CD8-positive, alpha-beta memory T cell (primary cell): ENCODE measurements at regions not wholly inside any gene's neighbourhood (a gene's known extent, or its start where the extent isn't known, plus 50 kb on each side); places are given as distances from the start of the nearest gene placed in this dataset.

Experiments used
- CTCF ChIA-PET: fragments of 350-600 bp; sonication (Branson Sonifier 250); formaldehyde crosslinking; loops from one replicate; lab custom pipeline; 2021; ENCODE audit warnings: antibody characterized with exemption; lab: Charles Lee
- POLR2A ChIA-PET: fragments of 350-600 bp; sonication (Branson Sonifier 250); formaldehyde crosslinking; loops from one replicate; lab custom pipeline; 2021; ENCODE audit warnings: antibody characterized with exemption; lab: Charles Lee
- DNase-seq, 5 donors: peaks; one replicate each; pipeline versions ENCODE4 v3.0.0 to v3.0.0-alpha.2; 2020 to 2022; ENCODE audit warnings: mixed read lengths in 1 of 5
- H3K27ac ChIP-seq: one replicate; pipeline ENCODE4 v1.7.0; 2013; ENCODE audit warnings: low read depth, mild to moderate bottlenecking, low read length, moderate library complexity
- H3K27me3 ChIP-seq: 2 replicates; pipeline ENCODE4 v1.7.0; 2013; ENCODE audit warnings: low read length, mild to moderate bottlenecking; ENCODE audit not compliant: insufficient read depth, poor library complexity, severe bottlenecking
- H3K36me3 ChIP-seq: 2 replicates; pipeline ENCODE4 v1.7.0; 2013; ENCODE audit warnings: mild to moderate bottlenecking, low read length, moderate library complexity; ENCODE audit not compliant: insufficient read depth
- H3K4me1 ChIP-seq: 2 replicates; pipeline ENCODE4 v1.7.0; 2013; ENCODE audit warnings: mild to moderate bottlenecking, low read length, moderate library complexity; ENCODE audit not compliant: insufficient read depth
- H3K4me3 ChIP-seq: 2 replicates; pipeline ENCODE4 v1.7.0; 2013; ENCODE audit warnings: mild to moderate bottlenecking, low read length
- H3K9me3 ChIP-seq: 2 replicates; pipeline ENCODE4 v1.7.0; 2013; ENCODE audit warnings: mild to moderate bottlenecking, low read length
- H3K27ac Mint-ChIP-seq, 8 donors: one replicate each; pipeline ENCODE4 v1.8.0; 2020 to 2021; ENCODE audit warnings: mixed read lengths in 8 of 8, mild to moderate bottlenecking in 6 of 8, inconsistent platforms in 3 of 8, moderate library complexity in 3 of 8
- H3K27me3 Mint-ChIP-seq, 2 donors: one replicate each; pipeline ENCODE4 v1.8.0; 2020 to 2021; ENCODE audit warnings: mixed read lengths in 2 of 2, mild to moderate bottlenecking in 1 of 2, moderate library complexity in 1 of 2
- H3K36me3 Mint-ChIP-seq, 3 donors: one replicate each; pipeline ENCODE4 v1.8.0; 2020 to 2021; ENCODE audit warnings: mixed read lengths in 3 of 3, inconsistent platforms in 1 of 3, mild to moderate bottlenecking in 1 of 3
- H3K4me1 Mint-ChIP-seq, 3 donors: one replicate each; pipeline ENCODE4 v1.8.0; 2020 to 2021; ENCODE audit warnings: mixed read lengths in 3 of 3, inconsistent platforms in 1 of 3, mild to moderate bottlenecking in 1 of 3
- H3K4me3 Mint-ChIP-seq, 7 donors: one replicate each; pipeline ENCODE4 v1.8.0; 2020 to 2021; ENCODE audit warnings: mixed read lengths in 7 of 7, mild to moderate bottlenecking in 6 of 7, moderate library complexity in 4 of 7, inconsistent platforms in 2 of 7
- H3K9me3 Mint-ChIP-seq, 5 donors: one replicate each; pipeline ENCODE4 v1.8.0; 2020 to 2022; ENCODE audit warnings: mixed read lengths in 5 of 5, mild to moderate bottlenecking in 3 of 5, moderate library complexity in 2 of 5, inconsistent platforms in 1 of 5

GRCh38 chr2:5401115-5401657 is 291.0 kb upstream of the SOX11 start:
- H3K27ac ChIP-seq: no peak overlapping the region
- Mint-ChIP-seq H3K36me3 (no peaks in the 10 kb centered on the region), H3K4me1 (no peaks in the 10 kb centered on the region), H3K4me3 (no peak overlapping the region), H3K9me3 (peaks cover 0 to 10% (median 3%) of the 10 kb centered on the region in 5 donors), H3K27ac (no peak overlapping the region), H3K27me3 (no peaks in the 10 kb centered on the region)
- no peaks in the 10 kb centered on the region for H3K9me3 ChIP-seq
- no peak for DNase-seq
- ChIA-PET POLR2A (no interaction called here), CTCF (no interaction called here)
- H3K27me3 ChIP-seq: no peaks in the 10 kb centered on the region
- no peaks in the 10 kb centered on the region for H3K4me1 ChIP-seq
- H3K4me3 ChIP-seq: no peak overlapping the region
- H3K36me3 ChIP-seq: no peaks in the 10 kb centered on the region

- peaks cover 0 to 6% (median 5%) of the 10 kb centered on the region in 5 donors for H3K9me3 Mint-ChIP-seq
- H3K27ac ChIP-seq: no peak overlapping the region
- DNase-seq: no peak
- no peak overlapping the region for H3K27ac Mint-ChIP-seq
- ChIA-PET POLR2A (no interaction called here), CTCF (no interaction called here)
- H3K4me3 Mint-ChIP-seq: no peak overlapping the region
- H3K4me3 ChIP-seq: no peak overlapping the region
- H3K4me1 Mint-ChIP-seq: no peaks in the 10 kb centered on the region
- no peaks in the 10 kb centered on the region for H3K36me3 Mint-ChIP-seq
- no peaks in the 10 kb centered on the region for H3K9me3 ChIP-seq
- no peaks in the 10 kb centered on the region for H3K27me3 ChIP-seq
- no peaks in the 10 kb centered on the region for H3K27me3 Mint-ChIP-seq
- H3K4me1 ChIP-seq: no peaks in the 10 kb centered on the region
- H3K36me3 ChIP-seq: no peaks in the 10 kb centered on the region
Observed at GRCh38 chr2:5403392-5403791, 288.8 kb upstream of the SOX11 start.

- H3K9me3 ChIP-seq: no peaks in the 10 kb centered on the region
- H3K4me3 ChIP-seq: no peak overlapping the region
- H3K36me3 Mint-ChIP-seq: no peaks in the 10 kb centered on the region
- H3K36me3 ChIP-seq: no peaks in the 10 kb centered on the region
- ChIA-PET CTCF (interaction anchor here (1.1 kb wide), 1 partner anchor 14 kb away, joined by 3 read pairs; no protein-coding TSS in a partner anchor), POLR2A (no interaction called here)
- H3K4me1 ChIP-seq: no peaks in the 10 kb centered on the region
- no peak overlapping the region for H3K27ac ChIP-seq
- H3K9me3 Mint-ChIP-seq: peaks cover 0 to 7% (median 2%) of the 10 kb centered on the region in 5 donors
- H3K27me3 ChIP-seq: no peaks in the 10 kb centered on the region
- H3K27ac Mint-ChIP-seq: no peak overlapping the region
- H3K27me3 Mint-ChIP-seq: peaks cover 0 to 2% of the 10 kb centered on the region in 2 donors
- no peak overlapping the region for H3K4me3 Mint-ChIP-seq
- DNase-seq: no peak
- no peaks in the 10 kb centered on the region for H3K4me1 Mint-ChIP-seq
Observed at GRCh38 chr2:5409898-5410381, 282.2 kb upstream of the SOX11 start.

GRCh38 chr2:5410991-5411700 is 281.0 kb upstream of the SOX11 start:
- no peak overlapping the region for H3K27ac ChIP-seq
- no peaks in the 10 kb centered on the region for H3K36me3 ChIP-seq
- no peaks in the 10 kb centered on the region for H3K36me3 Mint-ChIP-seq
- H3K4me3 Mint-ChIP-seq: no peak overlapping the region
- peaks cover 0 to 5% (median 2%) of the 10 kb centered on the region in 5 donors for H3K9me3 Mint-ChIP-seq
- H3K4me3 ChIP-seq: no peak overlapping the region
- no peak for DNase-seq
- no peaks in the 10 kb centered on the region for H3K4me1 Mint-ChIP-seq
- H3K9me3 ChIP-seq: no peaks in the 10 kb centered on the region
- no peak overlapping the region for H3K27ac Mint-ChIP-seq
- ChIA-PET CTCF (interaction anchor here (1.1 kb wide), 1 partner anchor 13 kb away, joined by 3 read pairs; no protein-coding TSS in a partner anchor), POLR2A (no interaction called here)
- H3K27me3 Mint-ChIP-seq: peaks cover 0 to 2% of the 10 kb centered on the region in 2 donors
- H3K27me3 ChIP-seq: no peaks in the 10 kb centered on the region
- no peaks in the 10 kb centered on the region for H3K4me1 ChIP-seq

- peaks cover 0 to 2% of the 10 kb centered on the region in 2 donors for H3K27me3 Mint-ChIP-seq
- ChIA-PET CTCF (no interaction called here), POLR2A (no interaction called here)
- no peak overlapping the region for H3K4me3 Mint-ChIP-seq
- Histone ChIP-seq H3K27ac (no peak overlapping the region), H3K36me3 (no peaks in the 10 kb centered on the region), H3K9me3 (no peaks in the 10 kb centered on the region), H3K4me3 (no peak overlapping the region), H3K27me3 (no peaks in the 10 kb centered on the region), H3K4me1 (no peaks in the 10 kb centered on the region)
- no peak overlapping the region for H3K27ac Mint-ChIP-seq
- DNase-seq: no peak
- H3K4me1 Mint-ChIP-seq: no peaks in the 10 kb centered on the region
- peaks cover 0 to 4% (median 0%) of the 10 kb centered on the region in 5 donors for H3K9me3 Mint-ChIP-seq
- no peaks in the 10 kb centered on the region for H3K36me3 Mint-ChIP-seq
Observed at GRCh38 chr2:5412001-5412400, 280.2 kb upstream of the SOX11 start.

- Mint-ChIP-seq H3K27me3 (peaks cover 0 to 2% of the 10 kb centered on the region in 2 donors), H3K36me3 (no peaks in the 10 kb centered on the region), H3K9me3 (peaks cover 4 to 10% (median 5%) of the 10 kb centered on the region in 5 donors), H3K4me1 (no peaks in the 10 kb centered on the region), H3K27ac (no peak overlapping the region), H3K4me3 (no peak overlapping the region)
- no peak for DNase-seq
- H3K4me3 ChIP-seq: no peak overlapping the region
- no peaks in the 10 kb centered on the region for H3K9me3 ChIP-seq
- H3K4me1 ChIP-seq: no peaks in the 10 kb centered on the region
- H3K27me3 ChIP-seq: no peaks in the 10 kb centered on the region
- CTCF ChIA-PET: no interaction called here
- H3K27ac ChIP-seq: no peak overlapping the region
- H3K36me3 ChIP-seq: no peaks in the 10 kb centered on the region
- POLR2A ChIA-PET: no interaction called here
Observed at GRCh38 chr2:5433855-5434254, 258.3 kb upstream of the SOX11 start.

GRCh38 chr2:5437375-5437774 is 254.8 kb upstream of the SOX11 start:
- Mint-ChIP-seq H3K27me3 (peaks cover 0 to 2% of the 10 kb centered on the region in 2 donors), H3K27ac (no peak overlapping the region), H3K4me3 (no peak overlapping the region)

GRCh38 chr2:5440174-5440573 is 252.0 kb upstream of the SOX11 start:
- CTCF ChIA-PET: no interaction called here
- Histone ChIP-seq H3K27ac (no peak overlapping the region), H3K4me3 (no peak overlapping the region), H3K27me3 (no peaks in the 10 kb centered on the region), H3K4me1 (no peaks in the 10 kb centered on the region), H3K9me3 (no peaks in the 10 kb centered on the region), H3K36me3 (no peaks in the 10 kb centered on the region)
- Mint-ChIP-seq H3K4me1 (no peaks in the 10 kb centered on the region), H3K9me3 (peaks cover 5 to 14% (median 7%) of the 10 kb centered on the region in 5 donors), H3K27ac (no peak overlapping the region), H3K27me3 (peaks cover 0 to 2% of the 10 kb centered on the region in 2 donors), H3K4me3 (no peak overlapping the region), H3K36me3 (no peaks in the 10 kb centered on the region)
- no peak for DNase-seq
- POLR2A ChIA-PET: no interaction called here

More at GRCh38 chr2:5437375-5437774, 254.8 kb upstream of the SOX11 start:
- ChIA-PET POLR2A (no interaction called here), CTCF (no interaction called here)
- no peaks in the 10 kb centered on the region for H3K36me3 ChIP-seq
- H3K9me3 ChIP-seq: no peaks in the 10 kb centered on the region
- H3K4me1 Mint-ChIP-seq: no peaks in the 10 kb centered on the region
- no peak overlapping the region for H3K4me3 ChIP-seq
- H3K9me3 Mint-ChIP-seq: peaks cover 4 to 12% (median 7%) of the 10 kb centered on the region in 5 donors
- no peaks in the 10 kb centered on the region for H3K36me3 Mint-ChIP-seq
- H3K27me3 ChIP-seq: no peaks in the 10 kb centered on the region
- no peaks in the 10 kb centered on the region for H3K4me1 ChIP-seq
- no peak overlapping the region for H3K27ac ChIP-seq
- DNase-seq: no peak
